Head of caudate nucleus (tissue), 42 donors: ENCODE measurements at regions not wholly inside any gene's neighbourhood (a gene's known extent, or its start where the extent isn't known, plus 50 kb on each side); places are given as distances from the start of the nearest gene placed in this dataset.
A peak's percentile ranks its signal among the peaks of the same experiment; 100 is the strongest.

Experiments used
- DNase-seq, 42 donors: peaks; one replicate each; pipeline versions ENCODE4 v3.0.0 to v3.0.0-alpha.2; 2020 to 2021; ENCODE audit warnings: mixed read lengths in 7 of 42
- intact Hi-C: fragments of 100-400 bp; cut with DNase I; formaldehyde crosslinking; loops from one replicate; pipeline ENCODE4 v1.15.0; 2022

- intact Hi-C loops, result no loop called here
- DNase-seq, result no peak
Measured at GRCh38 chr14:97543816-97544215, 746.6 kb downstream of the VRK1 start.

- intact Hi-C loops, result no loop called here
- no peak for DNase-seq
Measured at GRCh38 chr14:97544571-97544970, 747.4 kb downstream of the VRK1 start.

GRCh38 chr14:97546491-97547230 lies 749.5 kb downstream of the VRK1 start:
- intact Hi-C loops, result no loop called here

GRCh38 chr14:97550463-97550862 lies 753.3 kb downstream of the VRK1 start:
- DNase-seq, result no peak
- intact Hi-C loops, result no loop called here

More at GRCh38 chr14:97546491-97547230, 749.5 kb downstream of the VRK1 start:
- no peak for DNase-seq

GRCh38 chr14:97554597-97554996 lies 757.4 kb downstream of the VRK1 start:
- DNase-seq, result no peak
- intact Hi-C loops, result no loop called here

- peak in 8 of 42 donors; percentile 7 to 55 (median 22) for DNase-seq
- intact Hi-C loops, result no loop called here
Measured at GRCh38 chr14:97564334-97564733, 767.2 kb downstream of the VRK1 start.

- intact Hi-C loops, result no loop called here
- no peak for DNase-seq
Measured at GRCh38 chr14:97571201-97571600, 774.0 kb downstream of the VRK1 start.

- intact Hi-C loops, result no loop called here
- no peak for DNase-seq
Measured at GRCh38 chr14:97571866-97572555, 774.8 kb downstream of the VRK1 start.

- no peak for DNase-seq
- intact Hi-C loops, result no loop called here
Measured at GRCh38 chr14:97572583-97573458, 775.6 kb downstream of the VRK1 start.

GRCh38 chr14:97575677-97576076 lies 778.5 kb downstream of the VRK1 start:
- no peak for DNase-seq
- intact Hi-C loops, result no loop called here

- intact Hi-C loops, result no loop called here
- no peak for DNase-seq
Measured at GRCh38 chr14:97578982-97579548, 781.9 kb downstream of the VRK1 start.

- intact Hi-C loops, result no loop called here
- no peak for DNase-seq
Measured at GRCh38 chr14:97581016-97581415, 783.8 kb downstream of the VRK1 start.

GRCh38 chr14:97582022-97582421 lies 784.8 kb downstream of the VRK1 start:
- no peak for DNase-seq
- intact Hi-C loops, result no loop called here

GRCh38 chr14:97584528-97584927 lies 787.3 kb downstream of the VRK1 start:
- DNase-seq, result no peak
- intact Hi-C loops, result no loop called here

GRCh38 chr14:97592341-97592980 lies 795.3 kb downstream of the VRK1 start:
- DNase-seq, result no peak
- intact Hi-C loops, result no loop called here

- intact Hi-C loops, result no loop called here
- no peak for DNase-seq
Measured at GRCh38 chr14:97594306-97594705, 797.1 kb downstream of the VRK1 start.

- intact Hi-C loops, result no loop called here
- peak in 10 of 42 donors; percentile 1 to 28 (median 10) for DNase-seq
Measured at GRCh38 chr14:97602438-97603117, 805.4 kb downstream of the VRK1 start.

GRCh38 chr14:97603201-97603600 lies 806.0 kb downstream of the VRK1 start:
- intact Hi-C loops, result no loop called here
- DNase-seq, result no peak
